ENCODE measurements at regions not wholly inside any gene's neighbourhood (a gene's known extent, or its start where the extent isn't known, plus 50 kb on each side); places are given as distances from the start of the nearest gene placed in this dataset.

DNA sequence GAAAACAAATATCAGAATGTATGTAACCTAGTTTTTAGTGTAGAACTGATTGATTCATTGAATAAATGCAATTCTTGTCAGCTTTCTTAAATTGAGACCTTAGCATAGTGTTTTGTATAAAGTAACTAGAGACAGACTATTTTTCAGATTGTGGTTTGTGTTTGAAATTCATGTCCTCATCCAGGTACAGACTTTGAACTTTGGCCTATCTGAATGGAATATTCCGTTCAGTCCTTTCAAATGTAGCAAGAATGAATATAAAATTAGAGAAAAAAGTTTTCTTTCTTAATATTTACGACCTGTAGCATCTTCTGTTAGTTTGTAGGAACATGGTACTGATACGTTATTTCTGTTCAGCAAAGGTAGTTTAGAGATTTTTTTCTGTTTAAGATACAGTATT lies 378.4 kb upstream of the RGS6 start:
- TF ChIP-seq, protein P1, sequence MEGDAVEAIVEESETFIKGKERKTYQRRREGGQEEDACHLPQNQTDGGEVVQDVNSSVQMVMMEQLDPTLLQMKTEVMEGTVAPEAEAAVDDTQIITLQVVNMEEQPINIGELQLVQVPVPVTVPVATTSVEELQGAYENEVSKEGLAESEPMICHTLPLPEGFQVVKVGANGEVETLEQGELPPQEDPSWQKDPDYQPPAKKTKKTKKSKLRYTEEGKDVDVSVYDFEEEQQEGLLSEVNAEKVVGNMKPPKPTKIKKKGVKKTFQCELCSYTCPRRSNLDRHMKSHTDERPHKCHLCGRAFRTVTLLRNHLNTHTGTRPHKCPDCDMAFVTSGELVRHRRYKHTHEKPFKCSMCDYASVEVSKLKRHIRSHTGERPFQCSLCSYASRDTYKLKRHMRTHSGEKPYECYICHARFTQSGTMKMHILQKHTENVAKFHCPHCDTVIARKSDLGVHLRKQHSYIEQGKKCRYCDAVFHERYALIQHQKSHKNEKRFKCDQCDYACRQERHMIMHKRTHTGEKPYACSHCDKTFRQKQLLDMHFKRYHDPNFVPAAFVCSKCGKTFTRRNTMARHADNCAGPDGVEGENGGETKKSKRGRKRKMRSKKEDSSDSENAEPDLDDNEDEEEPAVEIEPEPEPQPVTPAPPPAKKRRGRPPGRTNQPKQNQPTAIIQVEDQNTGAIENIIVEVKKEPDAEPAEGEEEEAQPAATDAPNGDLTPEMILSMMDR (IDR thresholded peaks at IDR 0.05) = no peak
- TF ChIP-seq EP300 (IDR thresholded peaks at IDR 0.05) = no peak
- TF ChIP-seq POLR2AphosphoS5 (IDR thresholded peaks at IDR 0.05) = no peak

All from sigmoid colon (tissue), 4 donors.